Naive thymus-derived CD4-positive, alpha-beta T cell (primary cell): ENCODE measurements at regions not wholly inside any gene's neighbourhood (a gene's known extent, or its start where the extent isn't known, plus 50 kb on each side); places are given as distances from the start of the nearest gene placed in this dataset.

Source experiments
- ATAC-seq: fragments of 150-1000 bp; cut with Tn5 transposase; 2 replicates; pipeline ENCODE4 v1.10.0; 2021; ENCODE audit warnings: mild to moderate bottlenecking, moderate library complexity
- CTCF ChIA-PET: fragments of 350-600 bp; sonication (Branson Sonifier 250); formaldehyde crosslinking; loops from one replicate; lab custom pipeline; 2021; ENCODE audit warnings: antibody characterized with exemption; lab: Charles Lee
- POLR2A ChIA-PET: fragments of 350-600 bp; sonication (Branson Sonifier 250); formaldehyde crosslinking; loops from one replicate; lab custom pipeline; 2021; ENCODE audit warnings: antibody characterized with exemption, inconsistent platforms; lab: Charles Lee
- DNase-seq, 9 donors: peaks; one replicate each; pipeline versions ENCODE4 v3.0.0 to v3.0.0-alpha.2; 2020 to 2022; ENCODE audit warnings: mixed read lengths in 1 of 9
- H3K27ac ChIP-seq: one replicate; pipeline ENCODE4 v1.7.0; 2013; ENCODE audit warnings: mild to moderate bottlenecking, low read depth, low read length, moderate library complexity
- H3K27me3 ChIP-seq, 2 donors: one replicate each; pipeline ENCODE4 v1.7.0; 2013; ENCODE audit warnings: low read length in 2 of 2, mild to moderate bottlenecking in 2 of 2, moderate library complexity in 2 of 2; ENCODE audit not compliant: control insufficient read depth in 2 of 2, insufficient read depth in 2 of 2
- H3K36me3 ChIP-seq, 3 experiments: 1 replicate in 2 of 3; 2 replicates in 1 of 3; pipeline ENCODE4 v1.7.0; 2013; ENCODE audit warnings: low read length in 3 of 3, mild to moderate bottlenecking in 3 of 3, moderate library complexity in 1 of 3; ENCODE audit not compliant: insufficient read depth in 3 of 3, control insufficient read depth in 2 of 3
- H3K4me1 ChIP-seq, 2 donors: one replicate each; pipeline ENCODE4 v1.7.0; 2013; ENCODE audit warnings: low read length in 2 of 2, mild to moderate bottlenecking in 2 of 2, moderate library complexity in 1 of 2; ENCODE audit not compliant: control insufficient read depth in 2 of 2, insufficient read depth in 2 of 2
- H3K4me3 ChIP-seq: 2 replicates; pipeline ENCODE4 v1.7.0; 2013; ENCODE audit warnings: mild to moderate bottlenecking, low read length
- H3K9me3 ChIP-seq, 3 experiments: 1 replicate in 2 of 3; 2 replicates in 1 of 3; pipeline ENCODE4 v1.7.0; 2013; ENCODE audit warnings: low read length in 3 of 3; ENCODE audit not compliant: control insufficient read depth in 2 of 3
- H3K27ac Mint-ChIP-seq, 9 donors: one replicate each; pipeline ENCODE4 v1.8.0; 2020 to 2022; ENCODE audit warnings: mixed read lengths in 9 of 9, mild to moderate bottlenecking in 8 of 9, moderate library complexity in 5 of 9, inconsistent platforms in 2 of 9
- H3K27me3 Mint-ChIP-seq, 5 donors: one replicate each; pipeline ENCODE4 v1.8.0; 2021 to 2022; ENCODE audit warnings: mixed read lengths in 5 of 5, mild to moderate bottlenecking in 1 of 5
- H3K36me3 Mint-ChIP-seq, 5 donors: one replicate each; pipeline ENCODE4 v1.8.0; 2020 to 2022; ENCODE audit warnings: mixed read lengths in 5 of 5, mild to moderate bottlenecking in 3 of 5, inconsistent platforms in 1 of 5
- H3K4me1 Mint-ChIP-seq, 7 donors: one replicate each; pipeline ENCODE4 v1.8.0; 2020 to 2022; ENCODE audit warnings: mixed read lengths in 7 of 7, mild to moderate bottlenecking in 3 of 7, inconsistent platforms in 1 of 7
- H3K4me3 Mint-ChIP-seq, 10 donors: one replicate each; pipeline ENCODE4 v1.8.0; 2020 to 2022; ENCODE audit warnings: mild to moderate bottlenecking in 10 of 10, mixed read lengths in 10 of 10, moderate library complexity in 6 of 10, inconsistent platforms in 2 of 10
- H3K9me3 Mint-ChIP-seq, 11 donors: one replicate each; pipeline ENCODE4 v1.8.0; 2020 to 2022; ENCODE audit warnings: mixed read lengths in 11 of 11, mild to moderate bottlenecking in 4 of 11, inconsistent platforms in 1 of 11, moderate library complexity in 1 of 11
- intact Hi-C, 2 donors: fragments of 100-400 bp; cut with micrococcal nuclease; formaldehyde crosslinking; loops; one replicate each; pipeline ENCODE4 v1.15.1; 2023

DNA sequence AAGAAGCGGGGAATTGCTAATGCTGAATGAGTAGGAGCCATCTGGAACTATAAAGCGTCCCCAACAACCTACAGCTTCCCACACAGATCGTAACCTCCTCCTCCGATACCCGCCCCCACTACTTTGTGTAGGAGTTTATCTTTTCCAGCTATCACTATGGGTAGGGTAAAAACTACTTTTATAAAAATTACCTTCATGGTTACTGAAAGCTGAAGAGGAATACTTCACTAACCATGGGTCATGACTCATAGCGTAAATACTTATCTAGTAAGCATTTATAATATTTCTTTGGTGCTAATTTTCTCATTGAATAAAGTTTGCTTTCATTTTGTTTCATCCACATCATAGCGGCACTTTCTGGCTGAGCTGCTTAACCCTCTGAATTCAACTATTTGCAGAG lies 79.4 kb upstream of the TNIP3 start:
- ATAC-seq (peak; percentile 37), DNase-seq (no peak)
- no peaks in the 10 kb centered on the region for H3K27me3 ChIP-seq
- Mint-ChIP-seq H3K4me3 (peak overlapping the region; percentile 52 to 85 (median 78)), H3K27me3 (no peaks in the 10 kb centered on the region), H3K4me1 (peaks cover 0 to 25% (median 8%) of the 10 kb centered on the region in 7 donors), H3K36me3 (peaks cover 0 to 1% (median 0%) of the 10 kb centered on the region in 5 donors), H3K9me3 (no peaks in the 10 kb centered on the region), H3K27ac (peak overlapping the region in 8 of 9 donors; percentile 22 to 87 (median 52))
- H3K36me3 ChIP-seq, result no peaks in the 10 kb centered on the region
- intact Hi-C loops, result loop anchor here in 1 of 2 donors (1.0 kb wide), 1 partner anchor 16 kb away; no protein-coding TSS in a partner anchor
- peak overlapping the region; percentile 50 for H3K4me3 ChIP-seq
- no peaks in the 10 kb centered on the region for H3K9me3 ChIP-seq
- H3K27ac ChIP-seq, result peak overlapping the region; percentile 43
- H3K4me1 ChIP-seq, result peaks cover 0 to 10% of the 10 kb centered on the region in 2 donors
- ChIA-PET CTCF (interaction anchor here (0.7 to 3.0 kb wide), 7 partner anchors 8 to 66 kb away, joined by 3 to 16 read pairs (median 4); no protein-coding TSS in a partner anchor), POLR2A (no interaction called here)

DNA sequence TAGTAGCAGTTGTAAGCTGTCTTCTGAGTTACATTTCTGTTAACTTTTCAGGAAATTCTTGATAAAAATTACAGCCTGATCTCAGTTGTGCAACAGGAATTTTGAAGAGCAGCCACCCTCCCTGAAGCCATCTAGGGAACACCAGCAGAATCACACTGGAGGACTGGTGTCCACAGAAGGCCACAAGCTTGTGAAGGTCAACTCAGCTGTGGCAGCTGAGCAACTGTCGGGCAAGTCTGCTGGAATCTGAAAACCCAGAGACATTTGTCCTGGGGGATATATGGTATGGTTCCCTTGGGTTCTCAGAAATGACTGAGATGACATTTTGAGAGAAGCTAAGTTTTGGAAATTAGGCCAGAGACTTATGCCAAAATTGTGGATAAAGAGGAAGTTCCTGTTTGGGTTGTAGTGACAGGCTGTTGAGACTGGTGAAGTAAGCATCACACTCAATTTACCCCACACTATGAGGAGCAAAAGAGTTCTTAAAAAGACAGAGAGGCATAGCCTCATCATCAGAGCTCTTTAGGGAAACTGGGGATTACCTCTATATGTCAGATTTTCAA lies 78.1 kb upstream of the TNIP3 start:
- peaks cover 0 to 1% (median 0%) of the 10 kb centered on the region in 5 donors for H3K36me3 Mint-ChIP-seq
- POLR2A ChIA-PET, result no interaction called here

DNA sequence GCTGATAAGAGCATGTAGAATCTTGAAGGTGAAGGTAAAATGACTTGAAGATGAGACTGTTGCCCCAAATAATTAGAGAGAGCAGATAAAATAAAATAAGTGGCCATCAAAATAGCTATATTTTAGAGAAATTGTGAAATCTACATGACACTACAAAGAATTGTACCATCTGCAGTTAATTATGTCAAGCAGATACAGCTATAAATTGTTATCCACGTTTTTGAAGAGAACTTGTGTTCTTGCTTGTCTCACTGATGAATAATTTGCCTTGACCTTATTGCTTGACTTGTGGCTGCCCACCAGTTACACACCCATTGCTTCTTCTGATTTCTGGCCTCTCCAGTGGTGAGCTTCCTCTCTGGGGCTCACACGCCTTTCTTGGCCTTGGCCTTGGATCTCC lies 75.8 kb upstream of the TNIP3 start:
- peaks cover 0 to 1% (median 0%) of the 10 kb centered on the region in 5 donors for H3K36me3 Mint-ChIP-seq
- H3K27me3 Mint-ChIP-seq, result no peaks in the 10 kb centered on the region
- Histone ChIP-seq H3K4me1 (peaks cover 0 to 10% of the 10 kb centered on the region in 2 donors), H3K27me3 (no peaks in the 10 kb centered on the region), H3K9me3 (no peaks in the 10 kb centered on the region), H3K27ac (no peak overlapping the region), H3K36me3 (no peaks in the 10 kb centered on the region), H3K4me3 (no peak overlapping the region)
- DNase-seq (no peak), ATAC-seq (no peak)
- ChIA-PET CTCF (interaction anchor here (0.5 kb wide), 1 partner anchor 353 kb away, joined by 3 read pairs; no protein-coding TSS in a partner anchor), POLR2A (interaction anchor here (1.0 to 1.4 kb wide), 2 partner anchors 8 to 85 kb away, joined by 3 read pairs; no protein-coding TSS in a partner anchor)
- peaks cover 0 to 4% (median 0%) of the 10 kb centered on the region in 11 donors for H3K9me3 Mint-ChIP-seq
- H3K27ac Mint-ChIP-seq, result no peak overlapping the region
- intact Hi-C loops, result no loop called here
- no peak overlapping the region for H3K4me3 Mint-ChIP-seq
- peaks cover 6 to 35% (median 15%) of the 10 kb centered on the region in 7 donors for H3K4me1 Mint-ChIP-seq

More for the DNA sequence above, 78.1 kb upstream of the TNIP3 start:
- Mint-ChIP-seq H3K27ac (peak overlapping the region in 1 of 9 donors; percentile 41), H3K9me3 (peaks cover 0 to 4% (median 0%) of the 10 kb centered on the region in 11 donors), H3K27me3 (no peaks in the 10 kb centered on the region), H3K4me3 (no peak overlapping the region), H3K4me1 (peaks cover 6 to 30% (median 12%) of the 10 kb centered on the region in 7 donors)
- intact Hi-C loops, result no loop called here
- CTCF ChIA-PET, result interaction anchor here (1.2 to 3.0 kb wide), 2 partner anchors 9 to 23 kb away, joined by 6 to 16 read pairs; no protein-coding TSS in a partner anchor
- no peaks in the 10 kb centered on the region for H3K9me3 ChIP-seq
- DNase-seq (no peak), ATAC-seq (no peak)
- no peaks in the 10 kb centered on the region for H3K36me3 ChIP-seq
- H3K27ac ChIP-seq, result no peak overlapping the region
- H3K4me3 ChIP-seq, result no peak overlapping the region
- H3K4me1 ChIP-seq, result peaks cover 0 to 10% of the 10 kb centered on the region in 2 donors
- no peaks in the 10 kb centered on the region for H3K27me3 ChIP-seq

DNA sequence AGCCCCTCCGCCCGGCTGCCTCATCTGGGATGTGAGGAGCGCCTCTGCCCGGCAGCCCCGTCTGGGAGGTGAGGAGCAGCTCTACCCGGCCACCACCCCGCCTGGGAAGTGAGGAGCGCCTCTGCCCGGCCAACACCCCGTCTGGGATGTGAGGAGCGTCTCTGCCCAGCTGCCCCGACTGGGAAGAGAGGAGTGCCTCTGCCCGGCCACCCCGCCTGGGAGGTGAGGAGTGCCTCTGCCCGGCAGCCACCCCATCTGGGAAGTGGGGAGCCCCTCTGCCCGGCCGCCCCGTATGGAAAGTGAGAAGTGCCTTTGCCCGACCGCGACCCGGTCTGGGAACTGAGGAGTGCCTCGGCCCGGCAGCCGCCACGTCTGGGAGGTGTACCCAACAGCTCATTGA lies 74.3 kb upstream of the TNIP3 start:
- CTCF ChIA-PET, result interaction anchor here (0.7 kb wide), 1 partner anchor 36 kb away, joined by 3 read pairs; no protein-coding TSS in a partner anchor
- H3K36me3 Mint-ChIP-seq, result peaks cover 0 to 1% (median 0%) of the 10 kb centered on the region in 5 donors
- no peak for ATAC-seq

DNA sequence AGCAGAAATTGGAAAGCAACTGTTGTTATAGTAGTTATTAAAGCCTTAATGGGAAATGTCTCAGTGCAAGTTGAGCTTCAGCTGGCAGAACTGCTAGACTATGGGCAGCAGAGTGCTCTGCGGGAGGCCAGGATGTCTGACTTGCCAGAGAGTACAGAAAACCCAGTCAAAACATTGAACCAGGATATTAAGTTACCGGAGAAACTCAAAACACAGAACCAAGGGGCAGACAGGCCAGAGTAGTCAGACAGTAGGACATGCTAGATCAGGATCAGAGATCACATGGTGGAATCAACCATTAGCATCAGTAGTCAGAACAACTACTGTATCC lies 72.9 kb upstream of the TNIP3 start:
- H3K36me3 ChIP-seq, result no peaks in the 10 kb centered on the region
- Mint-ChIP-seq H3K36me3 (peaks cover 0 to 1% (median 0%) of the 10 kb centered on the region in 5 donors), H3K9me3 (peaks cover 0 to 4% (median 0%) of the 10 kb centered on the region in 11 donors), H3K4me3 (no peak overlapping the region), H3K27ac (no peak overlapping the region), H3K27me3 (peaks cover 0 to 2% (median 0%) of the 10 kb centered on the region in 5 donors), H3K4me1 (peaks cover 0 to 14% (median 6%) of the 10 kb centered on the region in 7 donors)
- no peaks in the 10 kb centered on the region for H3K4me1 ChIP-seq
- ChIA-PET POLR2A (interaction anchor here (1.0 kb wide), 1 partner anchor 13 kb away, joined by 3 read pairs; no protein-coding TSS in a partner anchor), CTCF (no interaction called here)
- H3K27me3 ChIP-seq, result no peaks in the 10 kb centered on the region
- intact Hi-C loops, result no loop called here
- DNase-seq (no peak), ATAC-seq (no peak)
- no peak overlapping the region for H3K27ac ChIP-seq
- no peak overlapping the region for H3K4me3 ChIP-seq
- no peaks in the 10 kb centered on the region for H3K9me3 ChIP-seq

More for the DNA sequence above, 74.3 kb upstream of the TNIP3 start:
- H3K4me3 ChIP-seq, result no peak overlapping the region
- peaks cover 0 to 6% of the 10 kb centered on the region in 2 donors for H3K4me1 ChIP-seq
- H3K27me3 ChIP-seq, result no peaks in the 10 kb centered on the region
- no peaks in the 10 kb centered on the region for H3K36me3 ChIP-seq
- no peak overlapping the region for H3K27ac ChIP-seq
- DNase-seq, result no peak
- POLR2A ChIA-PET, result no interaction called here
- peak overlapping the region in 1 of 9 donors; percentile 20 for H3K27ac Mint-ChIP-seq
- H3K27me3 Mint-ChIP-seq, result peaks cover 0 to 2% (median 0%) of the 10 kb centered on the region in 5 donors
- H3K9me3 ChIP-seq, result no peaks in the 10 kb centered on the region
- no peak overlapping the region for H3K4me3 Mint-ChIP-seq
- intact Hi-C loops, result no loop called here
- H3K4me1 Mint-ChIP-seq, result peaks cover 4 to 27% (median 11%) of the 10 kb centered on the region in 7 donors
- H3K9me3 Mint-ChIP-seq, result peaks cover 0 to 4% (median 0%) of the 10 kb centered on the region in 11 donors

DNA sequence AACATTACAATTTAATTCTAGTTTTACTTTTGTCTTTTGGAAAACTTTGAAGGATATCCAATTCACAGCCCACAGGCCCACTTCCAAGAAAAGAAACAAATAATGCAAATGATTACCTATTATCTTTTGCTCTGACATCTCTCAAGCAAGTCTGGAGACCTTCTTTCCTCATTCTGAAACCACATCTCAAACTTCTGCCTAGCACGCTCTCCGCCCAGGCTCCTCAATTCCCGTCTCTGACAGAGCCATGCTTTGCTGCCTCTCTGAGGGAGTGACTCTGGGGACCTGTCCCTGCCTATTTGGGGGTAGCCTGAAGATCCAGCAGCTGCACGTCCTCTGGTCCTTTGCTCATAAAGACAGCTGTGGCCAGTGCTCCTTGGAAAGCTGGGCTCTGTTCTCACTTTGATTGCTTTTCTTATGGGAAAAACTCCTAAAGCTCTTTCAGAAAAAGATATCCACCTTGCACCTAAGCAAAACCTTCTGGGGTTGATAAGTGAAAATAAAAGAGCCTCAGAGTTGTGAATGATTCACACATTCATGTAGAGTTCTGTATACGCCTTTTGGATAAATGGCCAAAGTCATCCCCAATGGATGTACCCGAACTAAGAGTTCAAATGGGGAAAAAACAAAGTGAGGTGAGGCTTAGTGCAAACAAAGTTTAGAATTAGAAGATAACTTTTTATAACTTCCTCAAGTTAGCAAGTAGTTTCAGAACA lies 72.4 kb upstream of the TNIP3 start:
- DNase-seq, result no peak
- intact Hi-C loops, result no loop called here

More for the DNA sequence above, 72.4 kb upstream of the TNIP3 start:
- Mint-ChIP-seq H3K4me3 (no peak overlapping the region), H3K4me1 (peaks cover 0 to 11% (median 8%) of the 10 kb centered on the region in 7 donors), H3K27ac (no peak overlapping the region), H3K9me3 (peaks cover 0 to 4% (median 0%) of the 10 kb centered on the region in 11 donors), H3K27me3 (peaks cover 0 to 2% (median 0%) of the 10 kb centered on the region in 5 donors), H3K36me3 (peaks cover 0 to 1% (median 0%) of the 10 kb centered on the region in 5 donors)
- ChIA-PET POLR2A (no interaction called here), CTCF (no interaction called here)
- no peaks in the 10 kb centered on the region for H3K4me1 ChIP-seq
- no peaks in the 10 kb centered on the region for H3K36me3 ChIP-seq
- H3K9me3 ChIP-seq, result no peaks in the 10 kb centered on the region
- no peaks in the 10 kb centered on the region for H3K27me3 ChIP-seq
- no peak overlapping the region for H3K4me3 ChIP-seq
- no peak for ATAC-seq
- no peak overlapping the region for H3K27ac ChIP-seq
